ENCODE measurements at regions not wholly inside any gene's neighbourhood (a gene's known extent, or its start where the extent isn't known, plus 50 kb on each side); places are given as distances from the start of the nearest gene placed in this dataset.

DNA sequence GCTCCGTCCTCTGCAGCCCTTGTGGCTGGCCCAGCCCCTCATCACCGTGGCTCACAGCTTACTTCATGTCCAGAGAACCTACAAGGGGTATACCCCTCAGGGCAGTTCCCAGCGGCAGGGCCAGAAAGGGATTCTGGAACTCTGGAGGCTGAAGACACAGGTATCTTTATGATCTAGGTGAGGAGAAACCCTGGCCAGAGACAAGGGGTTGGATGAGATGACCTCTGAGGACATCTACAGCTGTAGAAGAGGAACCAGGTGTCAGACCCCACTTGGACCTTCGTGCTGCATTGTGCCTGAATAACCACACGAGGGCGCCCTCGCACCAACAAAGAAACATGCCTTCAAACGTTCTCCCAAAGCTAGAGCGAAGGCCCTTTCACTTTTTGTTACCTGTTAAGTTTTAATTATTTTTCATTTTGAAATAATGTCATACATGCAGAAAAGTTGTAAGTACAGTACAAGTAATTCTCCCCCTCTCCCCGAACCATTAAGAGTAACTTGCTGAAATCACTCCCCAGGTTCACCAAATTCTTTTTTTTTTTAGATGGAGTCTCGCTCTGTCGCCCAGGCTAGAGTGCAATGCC lies 118.7 kb upstream of the SMAD3 start:
- H3K9me2 ChIP-seq (replicated peaks; ENCODE audit: insufficient read depth, low read length) = no peaks in the 10 kb centered on the region
- H3K9ac ChIP-seq (ENCODE audit: low read length) = no peak overlapping the region
- H3F3A ChIP-seq (ENCODE audit: insufficient read depth, low read length) = no peaks in the 10 kb centered on the region
- no peak overlapping the region for H2AFZ ChIP-seq (ENCODE audit: low read length)
- no peak overlapping the region for H3K4me2 ChIP-seq (ENCODE audit: low read depth, low read length)
- H3K36me3 ChIP-seq (replicated peaks; ENCODE audit: insufficient read depth, low read length) = no peaks in the 10 kb centered on the region
- H3K27me3 ChIP-seq (replicated peaks; ENCODE audit: insufficient read depth, low read length) = no peaks in the 10 kb centered on the region
- peaks cover 12% of the 10 kb centered on the region for H3K4me1 ChIP-seq (ENCODE audit: low read length)
- peak; percentile 70 for DNase-seq
- H3K4me3 ChIP-seq (ENCODE audit: low read length) = no peak overlapping the region
- no peaks in the 10 kb centered on the region for H3K79me2 ChIP-seq (ENCODE audit: low read length)
- H3K27ac ChIP-seq (ENCODE audit: low read length) = no peak overlapping the region
- no peak for TF ChIP-seq EZH2phosphoT487 (IDR thresholded peaks at IDR 0.05; ENCODE audit: low read length)
- TF ChIP-seq, protein P1, sequence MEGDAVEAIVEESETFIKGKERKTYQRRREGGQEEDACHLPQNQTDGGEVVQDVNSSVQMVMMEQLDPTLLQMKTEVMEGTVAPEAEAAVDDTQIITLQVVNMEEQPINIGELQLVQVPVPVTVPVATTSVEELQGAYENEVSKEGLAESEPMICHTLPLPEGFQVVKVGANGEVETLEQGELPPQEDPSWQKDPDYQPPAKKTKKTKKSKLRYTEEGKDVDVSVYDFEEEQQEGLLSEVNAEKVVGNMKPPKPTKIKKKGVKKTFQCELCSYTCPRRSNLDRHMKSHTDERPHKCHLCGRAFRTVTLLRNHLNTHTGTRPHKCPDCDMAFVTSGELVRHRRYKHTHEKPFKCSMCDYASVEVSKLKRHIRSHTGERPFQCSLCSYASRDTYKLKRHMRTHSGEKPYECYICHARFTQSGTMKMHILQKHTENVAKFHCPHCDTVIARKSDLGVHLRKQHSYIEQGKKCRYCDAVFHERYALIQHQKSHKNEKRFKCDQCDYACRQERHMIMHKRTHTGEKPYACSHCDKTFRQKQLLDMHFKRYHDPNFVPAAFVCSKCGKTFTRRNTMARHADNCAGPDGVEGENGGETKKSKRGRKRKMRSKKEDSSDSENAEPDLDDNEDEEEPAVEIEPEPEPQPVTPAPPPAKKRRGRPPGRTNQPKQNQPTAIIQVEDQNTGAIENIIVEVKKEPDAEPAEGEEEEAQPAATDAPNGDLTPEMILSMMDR (IDR thresholded peaks at IDR 0.05; ENCODE audit: low read length) = peak; percentile 91
- H3K9me3 ChIP-seq (replicated peaks; ENCODE audit: insufficient read depth, low read length) = no peaks in the 10 kb centered on the region
- H4K20me1 ChIP-seq (ENCODE audit: insufficient read depth, low read length) = no peaks in the 10 kb centered on the region

DNA sequence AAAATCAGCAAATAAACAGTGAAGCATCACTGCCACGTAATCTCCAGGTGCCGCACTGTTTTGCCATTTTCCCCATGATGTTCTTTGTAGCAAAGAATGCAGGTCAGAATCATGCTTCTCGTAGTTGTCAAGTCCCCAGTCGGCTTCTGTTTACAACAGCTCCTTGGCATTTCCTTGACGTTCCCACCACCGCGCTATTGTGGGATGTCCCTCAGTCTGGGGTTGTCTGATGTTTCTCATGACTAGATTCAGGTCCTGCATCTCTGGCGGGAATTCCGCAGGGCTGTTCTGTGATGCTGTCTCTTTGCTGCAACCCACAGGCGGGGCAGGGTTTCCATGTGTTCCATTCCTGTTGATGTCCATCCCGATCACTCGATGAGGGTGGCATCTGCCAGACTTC lies 117.9 kb upstream of the SMAD3 start:
- no peaks in the 10 kb centered on the region for H3K9me2 ChIP-seq (replicated peaks; ENCODE audit: insufficient read depth, low read length)
- H3K4me1 ChIP-seq (ENCODE audit: low read length) = peaks cover 12% of the 10 kb centered on the region
- no peaks in the 10 kb centered on the region for H3K27me3 ChIP-seq (replicated peaks; ENCODE audit: insufficient read depth, low read length)
- no peaks in the 10 kb centered on the region for H3K36me3 ChIP-seq (replicated peaks; ENCODE audit: insufficient read depth, low read length)
- no peak overlapping the region for H3K27ac ChIP-seq (ENCODE audit: low read length)
- no peaks in the 10 kb centered on the region for H4K20me1 ChIP-seq (ENCODE audit: insufficient read depth, low read length)
- no peak overlapping the region for H3K4me2 ChIP-seq (ENCODE audit: low read depth, low read length)
- no peaks in the 10 kb centered on the region for H3K79me2 ChIP-seq (ENCODE audit: low read length)
- DNase-seq = no peak
- no peak overlapping the region for H3K9ac ChIP-seq (ENCODE audit: low read length)
- H3K9me3 ChIP-seq (replicated peaks; ENCODE audit: insufficient read depth, low read length) = no peaks in the 10 kb centered on the region
- H3F3A ChIP-seq (ENCODE audit: insufficient read depth, low read length) = no peaks in the 10 kb centered on the region
- no peak overlapping the region for H3K4me3 ChIP-seq (ENCODE audit: low read length)
- TF ChIP-seq, protein P1 (IDR thresholded peaks at IDR 0.05; ENCODE audit: low read length) = no peak
- TF ChIP-seq EZH2 (optimal IDR thresholded peaks at IDR 0.05; ENCODE audit: low read depth, low read length) (no peak), EZH2phosphoT487 (IDR thresholded peaks at IDR 0.05; ENCODE audit: low read length) (no peak)
- no peak overlapping the region for H2AFZ ChIP-seq (ENCODE audit: low read length)

DNA sequence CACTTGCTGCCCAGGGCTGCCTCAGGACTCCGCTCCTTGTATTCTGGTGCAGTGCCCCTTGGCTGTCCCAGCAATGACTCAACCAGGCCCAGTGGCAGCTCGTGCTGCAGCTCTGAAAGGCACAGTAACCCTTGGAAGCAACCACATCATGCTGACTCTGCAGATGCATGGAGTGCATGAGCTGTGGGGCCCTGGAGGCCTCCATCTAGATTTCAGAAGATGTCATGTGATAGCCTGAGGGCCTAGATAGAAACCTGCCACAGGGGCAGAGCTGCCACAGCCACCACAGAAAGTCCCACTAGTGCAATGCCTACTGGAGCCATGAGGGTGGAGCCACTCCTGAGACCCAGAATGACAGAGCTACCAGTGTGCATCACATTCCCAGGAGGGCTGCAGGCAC lies 117.1 kb upstream of the SMAD3 start:
- Histone ChIP-seq H3K4me1 (ENCODE audit: low read length) (peaks cover 12% of the 10 kb centered on the region), H3K79me2 (ENCODE audit: low read length) (no peaks in the 10 kb centered on the region), H2AFZ (ENCODE audit: low read length) (no peak overlapping the region), H3K9me3 (replicated peaks; ENCODE audit: insufficient read depth, low read length) (no peaks in the 10 kb centered on the region), H3K27me3 (replicated peaks; ENCODE audit: insufficient read depth, low read length) (no peaks in the 10 kb centered on the region), H3F3A (ENCODE audit: insufficient read depth, low read length) (no peaks in the 10 kb centered on the region), H3K36me3 (replicated peaks; ENCODE audit: insufficient read depth, low read length) (no peaks in the 10 kb centered on the region), H3K9ac (ENCODE audit: low read length) (no peak overlapping the region), H4K20me1 (ENCODE audit: insufficient read depth, low read length) (no peaks in the 10 kb centered on the region), H3K4me3 (ENCODE audit: low read length) (no peak overlapping the region), H3K27ac (ENCODE audit: low read length) (peak overlapping the region; percentile 13; the same call in 1 of the 2 replicates), H3K9me2 (replicated peaks; ENCODE audit: insufficient read depth, low read length) (no peaks in the 10 kb centered on the region), H3K4me2 (ENCODE audit: low read depth, low read length) (peak overlapping the region; percentile 6; the same call in 1 of the 2 replicates)
- no peak for TF ChIP-seq EZH2phosphoT487 (IDR thresholded peaks at IDR 0.05; ENCODE audit: low read length)
- TF ChIP-seq EZH2 (optimal IDR thresholded peaks at IDR 0.05; ENCODE audit: low read depth, low read length) = no peak
- TF ChIP-seq, protein P1 (IDR thresholded peaks at IDR 0.05; ENCODE audit: low read length) = 0 out of 2 replicates have a peak, but pooled peaks have one; percentile 7
- peak; percentile 93 for DNase-seq

All from MM.1S (cell line).